SU-DHL-6 (cell line): ENCODE measurements at regions not wholly inside any gene's neighbourhood (a gene's known extent, or its start where the extent isn't known, plus 50 kb on each side); places are given as distances from the start of the nearest gene placed in this dataset.

ENCODE experiments used
- H2AFZ ChIP-seq: fragments of 200-600 bp; sonication (generic); 2 replicates; pipeline ENCODE4 v1.6.1; 2014; ENCODE audit warnings: low read depth, mild to moderate bottlenecking, moderate library complexity, mixed read lengths, antibody characterized with exemption, low read length; ENCODE audit not compliant: severe bottlenecking
- H3F3A ChIP-seq: fragments of 200-600 bp; shearing (Covaris generic); 2 replicates; pipeline ENCODE4 v1.6.0; 2016; ENCODE audit warnings: antibody characterized with exemption, mild to moderate bottlenecking; ENCODE audit not compliant: insufficient read depth
- H3K27ac ChIP-seq: fragments of 200-600 bp; sonication (generic); 2 replicates; pipeline ENCODE4 v1.5.1; 2016; ENCODE audit warnings: low read depth, mild to moderate bottlenecking, low read length, moderate library complexity, mixed read lengths
- H3K27me3 ChIP-seq: fragments of 200-600 bp; sonication (generic), shearing (Covaris generic); 2 replicates; pipeline ENCODE4 v1.6.0; 2014; ENCODE audit warnings: mild to moderate bottlenecking, low read length
- H3K36me3 ChIP-seq: fragments of 200-600 bp; sonication (generic); 2 replicates; pipeline ENCODE4 v1.6.1; 2014; ENCODE audit warnings: mild to moderate bottlenecking, low read length, mixed read lengths
- H3K4me2 ChIP-seq: fragments of 300-600, 200-600 bp; shearing (Covaris generic), sonication (generic); 2 replicates; pipeline ENCODE4 v1.6.0; 2014; ENCODE audit warnings: low read length, low read depth, mild to moderate bottlenecking; ENCODE audit not compliant: poor library complexity, severe bottlenecking
- H3K4me3 ChIP-seq: fragments of 200-600 bp; sonication (generic); 2 replicates; pipeline ENCODE4 v1.5.1; 2014; ENCODE audit warnings: antibody characterized with exemption, low read length, mild to moderate bottlenecking, mixed read lengths; ENCODE audit not compliant: insufficient read depth, poor library complexity, severe bottlenecking
- H3K79me2 ChIP-seq: fragments of 200-600 bp; sonication (generic); 2 replicates; pipeline ENCODE4 v1.6.1; 2014; ENCODE audit warnings: mild to moderate bottlenecking, low read length, moderate library complexity; ENCODE audit not compliant: insufficient read depth
- H3K9ac ChIP-seq: fragments of 200-600 bp; sonication (generic); 2 replicates; pipeline ENCODE4 v1.7.0; 2014; ENCODE audit warnings: mild to moderate bottlenecking, low read length
- H3K9me2 ChIP-seq: fragments of 200-600 bp; sonication (generic); replicated peaks from 2 replicates; pipeline ENCODE4 v1.6.1; 2014; ENCODE audit warnings: low read length; ENCODE audit not compliant: insufficient read depth
- H3K9me3 ChIP-seq: fragments of 200-600 bp; sonication (generic); 2 replicates; pipeline ENCODE4 v1.6.1; 2014; ENCODE audit warnings: low read length, mixed read lengths; ENCODE audit not compliant: insufficient read depth
- H4K20me1 ChIP-seq: fragments of 200-600 bp; sonication (generic); 2 replicates; pipeline ENCODE4 v1.6.1; 2014; ENCODE audit warnings: low read depth, mild to moderate bottlenecking, antibody characterized with exemption, low read length, moderate library complexity, mixed read lengths
- CTCF ChIP-seq: fragments of 200-600 bp; sonication (generic); IDR thresholded peaks from one replicate; pipeline ENCODE4 v1.5.1; 2017; ENCODE audit warnings: antibody characterized with exemption, mild to moderate bottlenecking, low read length, moderate library complexity; ENCODE audit not compliant: insufficient read depth, poor library complexity, severe bottlenecking
- EZH2phosphoT487 ChIP-seq: fragments of 200-600 bp; sonication (generic), shearing (Covaris generic); conservative IDR thresholded peaks from 2 replicates; pipeline ENCODE4 v1.6.1; 2018; ENCODE audit warnings: mild to moderate bottlenecking, antibody characterized with exemption, low read length, moderate library complexity, mixed read lengths

GRCh38 chr18:78424403-78425018, 555.1 kb upstream of the SALL3 start:
- Histone ChIP-seq H3K4me2 (no peak overlapping the region), H4K20me1 (no peaks in the 10 kb centered on the region), H3K4me3 (no peak overlapping the region), H2AFZ (no peak overlapping the region), H3F3A (no peaks in the 10 kb centered on the region), H3K9ac (no peak overlapping the region), H3K36me3 (no peaks in the 10 kb centered on the region), H3K27ac (no peak overlapping the region), H3K79me2 (no peaks in the 10 kb centered on the region), H3K27me3 (no peaks in the 10 kb centered on the region), H3K9me2 (no peaks in the 10 kb centered on the region), H3K9me3 (no peaks in the 10 kb centered on the region)
- TF ChIP-seq EZH2phosphoT487: no peak

GRCh38 chr18:78425019-78425412, 554.6 kb upstream of the SALL3 start:
- Histone ChIP-seq H3K4me2 (no peak overlapping the region), H2AFZ (no peak overlapping the region), H3F3A (no peaks in the 10 kb centered on the region), H3K79me2 (no peaks in the 10 kb centered on the region), H4K20me1 (no peaks in the 10 kb centered on the region), H3K27me3 (no peaks in the 10 kb centered on the region), H3K36me3 (no peaks in the 10 kb centered on the region), H3K4me3 (no peak overlapping the region), H3K9me2 (no peaks in the 10 kb centered on the region), H3K9ac (no peak overlapping the region), H3K27ac (no peak overlapping the region), H3K9me3 (no peaks in the 10 kb centered on the region)
- TF ChIP-seq CTCF (no peak), EZH2phosphoT487 (no peak)

- Histone ChIP-seq H4K20me1 (no peaks in the 10 kb centered on the region), H3K4me3 (no peak overlapping the region), H3K4me2 (no peak overlapping the region), H3K27me3 (no peaks in the 10 kb centered on the region), H3K36me3 (no peaks in the 10 kb centered on the region), H3K9me3 (no peaks in the 10 kb centered on the region), H2AFZ (no peak overlapping the region), H3K9me2 (no peaks in the 10 kb centered on the region), H3K79me2 (no peaks in the 10 kb centered on the region), H3K9ac (no peak overlapping the region), H3K27ac (no peak overlapping the region), H3F3A (no peaks in the 10 kb centered on the region)
- TF ChIP-seq CTCF: no peak
- TF ChIP-seq EZH2phosphoT487: no peak
These were observed 552.5 kb upstream of the SALL3 start for GRCh38 chr18:78427081-78427480.
